Kidney (tissue), 13 donors: ENCODE measurements at regions not wholly inside any gene's neighbourhood (a gene's known extent, or its start where the extent isn't known, plus 50 kb on each side); places are given as distances from the start of the nearest gene placed in this dataset.
A peak's percentile ranks its signal among the peaks of the same experiment; 100 is the strongest.

Experiments used
- DNase-seq, 5 donors: peaks; one replicate each; pipeline ENCODE4 v3.0.0-alpha.2; 2013 to 2020
- FAIRE-seq: peaks from 2 replicates; lab custom pipeline; 2012; peaks lifted over from hg19 to GRCh38; lab: Jason Lieb, UNC
- H3K27ac ChIP-seq, 2 donors: one replicate each; pipeline ENCODE4 v1.7.0; 2013; ENCODE audit warnings: low read depth in 2 of 2, low read length in 2 of 2, inconsistent platforms in 1 of 2
- H3K27me3 ChIP-seq: one replicate; pipeline ENCODE4 v1.7.1; 2013; ENCODE audit warnings: low read length, inconsistent platforms; ENCODE audit not compliant: control insufficient read depth, insufficient read depth
- H3K36me3 ChIP-seq, 3 donors: one replicate each; pipeline versions ENCODE4 v1.7.0 to v1.7.1; 2013; ENCODE audit warnings: low read length in 3 of 3, control low read depth in 1 of 3, inconsistent platforms in 1 of 3; ENCODE audit not compliant: insufficient read depth in 3 of 3, control insufficient read depth in 2 of 3
- H3K4me1 ChIP-seq, 3 donors: one replicate each; pipeline versions ENCODE4 v1.7.0 to v1.7.1; 2013; ENCODE audit warnings: low read length in 3 of 3, inconsistent platforms in 1 of 3, low read depth in 1 of 3; ENCODE audit not compliant: control insufficient read depth in 2 of 3, insufficient read depth in 2 of 3
- H3K4me3 ChIP-seq, 3 donors: one replicate each; pipeline versions ENCODE4 v1.7.0 to v1.8.1; 2013; ENCODE audit warnings: low read length in 3 of 3, control low read depth in 1 of 3, inconsistent platforms in 1 of 3
- H3K9ac ChIP-seq, 3 donors: one replicate each; pipeline versions ENCODE4 v1.7.0 to v1.7.1; 2013; ENCODE audit warnings: low read length in 3 of 3, control low read depth in 1 of 3, inconsistent platforms in 1 of 3
- H3K9me3 ChIP-seq, 3 donors: one replicate each; pipeline versions ENCODE4 v1.7.0 to v1.7.1; 2013; ENCODE audit warnings: low read length in 3 of 3, control low read depth in 1 of 3, inconsistent platforms in 1 of 3; ENCODE audit not compliant: control insufficient read depth in 2 of 3, insufficient read depth in 1 of 3
- CTCF ChIP-seq: IDR thresholded peaks from 3 replicates; pipeline ENCODE4 v1.5.1; 2012; ENCODE audit warnings: mild to moderate bottlenecking, moderate library complexity, borderline replicate concordance; ENCODE audit not compliant: insufficient read depth; ENCODE audit errors: extremely low read depth
- intact Hi-C: fragments of 100-400 bp; cut with DNase I; formaldehyde crosslinking; loops from one replicate; pipeline ENCODE4 v1.11.1; 2022
- donor health status: control.
- donor health status: control.
- donor health status: control.
- donor health status: control.
- donor health status: control.
- donor health status: DM: yes; HTN: yes; CAD: no.
- donor health status: Normal renal cell carcinoma (clear cell type).

GRCh38 chr12:58761308-58761707 is 159.0 kb downstream of the LRIG3 start:
- no peak for TF ChIP-seq CTCF
- no peaks in the 10 kb centered on the region for H3K4me1 ChIP-seq
- no peak for FAIRE-seq
- H3K9ac ChIP-seq = no peak overlapping the region
- no peaks in the 10 kb centered on the region for H3K36me3 ChIP-seq
- no peak overlapping the region for H3K27ac ChIP-seq
- no peaks in the 10 kb centered on the region for H3K9me3 ChIP-seq
- intact Hi-C loops = no loop called here
- DNase-seq = no peak
- H3K4me3 ChIP-seq = no peak overlapping the region
- H3K27me3 ChIP-seq = no peaks in the 10 kb centered on the region

- Histone ChIP-seq H3K4me3 (no peak overlapping the region), H3K9me3 (no peaks in the 10 kb centered on the region), H3K27me3 (no peaks in the 10 kb centered on the region), H3K9ac (no peak overlapping the region), H3K36me3 (no peaks in the 10 kb centered on the region), H3K4me1 (no peaks in the 10 kb centered on the region), H3K27ac (no peak overlapping the region)
- no peak for TF ChIP-seq CTCF
- DNase-seq (peak in 3 of 5 donors; percentile 37 to 46 (median 42)), FAIRE-seq (no peak)
- intact Hi-C loops = no loop called here
Observed at GRCh38 chr12:58764100-58764953, 156.0 kb downstream of the LRIG3 start.

- DNase-seq = no peak
- no peak overlapping the region for H3K9ac ChIP-seq
- H3K4me3 ChIP-seq = no peak overlapping the region
- no peaks in the 10 kb centered on the region for H3K4me1 ChIP-seq
- H3K27me3 ChIP-seq = no peaks in the 10 kb centered on the region
- FAIRE-seq = no peak
- intact Hi-C loops = no loop called here
- no peaks in the 10 kb centered on the region for H3K36me3 ChIP-seq
- H3K27ac ChIP-seq = no peak overlapping the region
- H3K9me3 ChIP-seq = no peaks in the 10 kb centered on the region
- no peak for TF ChIP-seq CTCF
Observed at GRCh38 chr12:58765076-58765475, 155.2 kb downstream of the LRIG3 start.
